H1 (cell line): ENCODE measurements at regions not wholly inside any gene's neighbourhood (a gene's known extent, or its start where the extent isn't known, plus 50 kb on each side); places are given as distances from the start of the nearest gene placed in this dataset.

Experiments used
- EGR1 ChIP-seq: IDR thresholded peaks from 2 replicates; pipeline ENCODE4 v1.6.1; 2011; ENCODE audit warnings: low read depth, low read length, borderline replicate concordance
- EP300 ChIP-seq, 2 experiments: IDR thresholded peaks; 1 replicate in 1 of 2; 2 replicates in 1 of 2; pipeline ENCODE4 v1.6.1; 2011 to 2012; ENCODE audit warnings: low read depth in 2 of 2, low read length in 2 of 2, mild to moderate bottlenecking in 2 of 2, borderline replicate concordance in 1 of 2, inconsistent platforms in 1 of 2, moderate library complexity in 1 of 2
- KDM5A ChIP-seq: fragments of 200-600 bp; IDR thresholded peaks from 2 replicates; pipeline ENCODE4 v1.7.1; 2012; ENCODE audit warnings: mild to moderate bottlenecking, low read length, inconsistent platforms, mixed read lengths
- POLR2AphosphoS5 ChIP-seq: IDR thresholded peaks from 2 replicates; pipeline ENCODE4 v1.6.1; 2011; ENCODE audit warnings: low read depth, low read length
- SP4 ChIP-seq: IDR thresholded peaks from 2 replicates; pipeline ENCODE4 v1.6.1; 2012; ENCODE audit warnings: low read length, inconsistent platforms

GRCh38 chr14:100640471-100641273, 53.5 kb upstream of the BEGAIN start (continued):
- no peak for TF ChIP-seq KDM5A
- no peak for TF ChIP-seq POLR2AphosphoS5
- TF ChIP-seq EGR1, result no peak
- no peak for TF ChIP-seq SP4
- no peak for TF ChIP-seq EP300 (IDR thresholded peaks at IDR 0.05; ENCODE audit: borderline replicate concordance in 1 of 2, low read depth in 2 of 2, low read length in 2 of 2)
